H1 (cell line): ENCODE measurements at regions not wholly inside any gene's neighbourhood (a gene's known extent, or its start where the extent isn't known, plus 50 kb on each side); places are given as distances from the start of the nearest gene placed in this dataset.

ENCODE experiments used
- BCL11A ChIP-seq, 2 experiments: IDR thresholded peaks; one replicate each; pipeline ENCODE4 v1.6.1; 2011; ENCODE audit warnings: low read depth in 2 of 2, low read length in 2 of 2, mild to moderate bottlenecking in 2 of 2
- BRCA1 ChIP-seq: IDR thresholded peaks from 2 replicates; pipeline ENCODE4 v1.6.1; 2012; ENCODE audit warnings: low read depth, low read length, improper control_type of control experiment
- CHD1 ChIP-seq: IDR thresholded peaks from 2 replicates; pipeline ENCODE4 v1.6.1; 2012; ENCODE audit warnings: low read depth, low read length, improper control_type of control experiment
- SIX5 ChIP-seq: IDR thresholded peaks from 2 replicates; pipeline ENCODE4 v1.6.1; 2011; ENCODE audit warnings: mild to moderate bottlenecking, low read depth, low read length

- no peak for TF ChIP-seq SIX5
- TF ChIP-seq BCL11A (IDR thresholded peaks at IDR 0.05; ENCODE audit: low read depth in 2 of 2, low read length in 2 of 2), result no peak
- no peak for TF ChIP-seq CHD1
- TF ChIP-seq BRCA1, result no peak
- TF ChIP-seq, all 59 proteins: peak for 0
Measured at GRCh38 chr3:27889745-27890144, 167.6 kb upstream of the EOMES start (continued).
